ENCODE measurements at regions not wholly inside any gene's neighbourhood (a gene's known extent, or its start where the extent isn't known, plus 50 kb on each side); places are given as distances from the start of the nearest gene placed in this dataset.

DNA sequence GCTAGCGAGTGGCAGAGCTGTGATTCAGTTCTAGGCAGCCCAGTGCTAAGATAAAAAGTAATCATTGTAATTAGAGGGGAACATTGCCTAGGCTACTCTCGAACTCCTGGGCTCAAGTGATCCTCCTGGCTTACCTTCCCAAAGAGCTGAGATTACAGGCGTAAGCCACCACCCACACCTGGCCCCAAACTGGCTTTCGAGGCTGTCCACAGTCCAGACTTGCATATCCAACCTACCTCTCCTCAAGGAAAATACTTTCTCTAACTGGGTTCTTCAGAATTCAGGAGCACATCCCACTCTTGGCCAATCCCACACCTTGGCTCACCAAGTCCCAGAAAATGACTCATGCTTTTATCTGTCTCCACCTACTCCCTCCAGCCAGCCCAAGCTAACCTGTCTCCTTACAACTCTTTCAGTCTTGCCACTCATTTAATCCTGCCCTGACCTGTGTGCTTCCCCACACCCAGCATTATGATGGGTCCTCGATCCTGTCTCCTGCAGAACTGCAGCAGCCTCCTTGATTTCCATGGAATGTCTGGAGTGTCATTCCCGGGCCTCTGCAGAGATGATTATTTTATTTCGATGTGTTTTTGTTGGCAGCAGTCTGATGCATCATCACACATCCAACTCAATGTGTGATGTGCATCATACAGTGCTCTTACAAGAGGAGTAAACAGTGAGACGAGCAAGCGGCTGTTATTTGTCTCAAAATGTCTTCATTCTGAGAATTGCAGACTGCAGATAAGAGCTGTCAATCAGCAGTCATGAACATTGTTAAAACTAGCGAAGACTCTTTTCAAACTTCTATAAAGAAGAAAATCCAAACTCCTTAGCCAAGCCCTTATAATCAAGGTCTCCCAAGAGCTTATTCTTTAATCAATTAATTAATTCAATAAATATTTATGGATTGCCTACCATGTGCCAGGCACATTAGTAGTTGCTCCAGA lies 167.3 kb downstream of the SEC61B start:
- Histone ChIP-seq H3K18ac (ENCODE audit: low read length) (no peak overlapping the region), H3K79me1 (ENCODE audit: low read depth, low read length) (no peaks in the 10 kb centered on the region), H4K8ac (ENCODE audit: low read depth, low read length) (no peak overlapping the region), H3K4me2 (ENCODE audit: insufficient read depth, low read length, poor library complexity, severe bottlenecking) (no peak overlapping the region), H3K23ac (ENCODE audit: low read depth, low read length, poor library complexity) (no peak overlapping the region), H2BK5ac (ENCODE audit: low read length) (no peak overlapping the region), H3K36me3 (replicated peaks in 1 of 2; ENCODE audit: control insufficient read depth in 2 of 2, insufficient read depth in 2 of 2, low read length in 2 of 2) (no peaks in the 10 kb centered on the region), H2AK5ac (ENCODE audit: low read depth, low read length) (no peak overlapping the region), H3K4ac (ENCODE audit: low read length) (no peak overlapping the region), H3K9ac (ENCODE audit: low read depth, low read length, poor library complexity) (no peak overlapping the region), H3K9me3 (replicated peaks in 1 of 2; ENCODE audit: control insufficient read depth in 2 of 2, insufficient read depth in 1 of 2, low read depth in 1 of 2, low read length in 2 of 2) (no peaks in the 10 kb centered on the region), H2BK120ac (ENCODE audit: low read depth, low read length) (no peak overlapping the region), H2BK15ac (ENCODE audit: low read length) (no peak overlapping the region), H3K14ac (ENCODE audit: low read length) (no peak overlapping the region), H2BK12ac (ENCODE audit: low read length) (no peak overlapping the region), H4K91ac (ENCODE audit: low read depth, low read length, poor library complexity) (no peak overlapping the region), H2AFZ (ENCODE audit: low read length) (no peak overlapping the region), H3K4me1 (ENCODE audit: control insufficient read depth in 2 of 2, insufficient read depth in 1 of 2, low read depth in 1 of 2, low read length in 2 of 2) (peaks cover 3 to 4% of the 10 kb centered on the region in 2 donors), H3K4me3 (ENCODE audit: low read length in 2 of 2) (no peak overlapping the region), H3K27ac (replicated peaks; ENCODE audit: low read length) (no peak overlapping the region), H3K27me3 (ENCODE audit: control insufficient read depth in 3 of 3, insufficient read depth in 3 of 3, low read depth in 1 of 3, low read length in 3 of 3) (peaks cover 0 to 3% (median 0%) of the 10 kb centered on the region in 3 experiments)
- DNase-seq (ENCODE audit: low spot score) = no peak
- WGBS, 2 donors (ENCODE audit: extremely low coverage in 2 of 2, insufficient read length in 2 of 2, insufficient replicate concordance in 1 of 2) = no CpG with 5 or more reads among the region's 10 CpGs

DNA sequence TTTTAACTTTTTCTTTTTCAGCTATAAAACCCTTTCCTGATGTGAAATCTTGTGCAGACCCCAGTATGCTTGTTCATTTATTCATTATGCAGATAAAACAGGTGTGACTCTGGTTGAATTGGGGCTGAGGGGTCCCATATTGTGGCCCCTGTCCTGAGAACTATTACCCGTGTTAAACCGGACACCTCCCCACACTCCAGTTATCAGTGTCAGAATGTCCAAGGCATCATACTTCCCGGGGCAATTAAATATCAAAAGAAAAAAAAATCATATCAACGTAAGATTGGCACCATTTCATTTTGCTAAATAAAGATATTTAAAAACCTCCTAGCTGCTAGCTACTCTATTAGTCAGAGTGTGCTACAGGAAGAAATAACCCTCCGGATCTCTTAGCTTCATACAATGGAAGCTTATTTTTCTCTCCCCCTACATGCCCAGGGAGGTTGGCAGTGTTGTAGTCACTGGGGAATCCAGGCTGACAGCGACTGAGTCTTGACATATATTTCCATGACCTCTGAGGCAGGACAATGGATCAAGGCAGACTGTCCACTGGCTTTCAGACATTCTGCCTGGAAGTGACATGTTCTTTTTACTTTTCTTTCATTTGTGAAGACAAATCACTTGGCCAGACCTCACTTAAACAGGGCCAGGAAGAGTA lies 170.0 kb downstream of the SEC61B start:
- H3K27me3 ChIP-seq (ENCODE audit: control insufficient read depth in 3 of 3, insufficient read depth in 3 of 3, low read depth in 1 of 3, low read length in 3 of 3) = no peaks in the 10 kb centered on the region
- H4K8ac ChIP-seq (ENCODE audit: low read depth, low read length) = no peak overlapping the region
- H3K4me2 ChIP-seq (ENCODE audit: insufficient read depth, low read length, poor library complexity, severe bottlenecking) = no peak overlapping the region
- DNase-seq (ENCODE audit: low spot score) = no peak
- H3K79me1 ChIP-seq (ENCODE audit: low read depth, low read length) = no peaks in the 10 kb centered on the region
- WGBS, 2 donors (ENCODE audit: extremely low coverage in 2 of 2, insufficient read length in 2 of 2, insufficient replicate concordance in 1 of 2) = no CpG with 5 or more reads among the region's 6 CpGs
- no peak overlapping the region for H3K18ac ChIP-seq (ENCODE audit: low read length)
- H3K4me3 ChIP-seq (ENCODE audit: low read length in 2 of 2) = no peak overlapping the region
- no peak overlapping the region for H3K23ac ChIP-seq (ENCODE audit: low read depth, low read length, poor library complexity)
- no peaks in the 10 kb centered on the region for H3K9me3 ChIP-seq (replicated peaks in 1 of 2; ENCODE audit: control insufficient read depth in 2 of 2, insufficient read depth in 1 of 2, low read depth in 1 of 2, low read length in 2 of 2)
- H2BK15ac ChIP-seq (ENCODE audit: low read length) = no peak overlapping the region
- H4K91ac ChIP-seq (ENCODE audit: low read depth, low read length, poor library complexity) = no peak overlapping the region
- H2AFZ ChIP-seq (ENCODE audit: low read length) = no peak overlapping the region
- no peaks in the 10 kb centered on the region for H3K36me3 ChIP-seq (replicated peaks in 1 of 2; ENCODE audit: control insufficient read depth in 2 of 2, insufficient read depth in 2 of 2, low read length in 2 of 2)
- no peak overlapping the region for H3K27ac ChIP-seq (replicated peaks; ENCODE audit: low read length)
- no peak overlapping the region for H3K4ac ChIP-seq (ENCODE audit: low read length)
- H2BK5ac ChIP-seq (ENCODE audit: low read length) = no peak overlapping the region
- H3K14ac ChIP-seq (ENCODE audit: low read length) = no peak overlapping the region
- H2BK120ac ChIP-seq (ENCODE audit: low read depth, low read length) = no peak overlapping the region
- H3K4me1 ChIP-seq (ENCODE audit: control insufficient read depth in 2 of 2, insufficient read depth in 1 of 2, low read depth in 1 of 2, low read length in 2 of 2) = peaks cover 0 to 4% of the 10 kb centered on the region in 2 donors
- H2BK12ac ChIP-seq (ENCODE audit: low read length) = no peak overlapping the region
- no peak overlapping the region for H3K9ac ChIP-seq (ENCODE audit: low read depth, low read length, poor library complexity)
- no peak overlapping the region for H2AK5ac ChIP-seq (ENCODE audit: low read depth, low read length)

DNA sequence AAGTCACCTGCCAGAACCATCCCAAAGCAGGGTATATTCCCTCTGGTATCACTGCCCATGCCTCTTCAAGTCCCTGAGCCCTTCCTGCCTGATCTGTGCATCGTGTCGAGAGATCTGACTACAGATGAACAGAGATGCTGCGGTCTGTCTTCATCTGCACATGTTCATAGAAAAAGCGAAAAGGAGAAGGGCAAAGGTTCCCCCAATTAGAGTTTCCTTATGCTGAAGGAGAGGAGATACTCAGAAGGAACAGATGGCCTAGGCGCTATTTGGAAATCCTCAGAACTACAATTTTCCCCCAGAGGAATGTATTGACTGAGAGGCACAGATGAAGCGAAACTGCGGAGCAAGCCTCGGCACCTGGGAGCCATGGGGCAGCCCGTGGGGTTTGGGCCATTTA lies 170.9 kb downstream of the SEC61B start:
- Histone ChIP-seq H2BK15ac (ENCODE audit: low read length) (no peak overlapping the region), H4K8ac (ENCODE audit: low read depth, low read length) (no peak overlapping the region), H2AK5ac (ENCODE audit: low read depth, low read length) (no peak overlapping the region), H3K27me3 (ENCODE audit: control insufficient read depth in 3 of 3, insufficient read depth in 3 of 3, low read depth in 1 of 3, low read length in 3 of 3) (no peaks in the 10 kb centered on the region), H3K4me1 (ENCODE audit: control insufficient read depth in 2 of 2, insufficient read depth in 1 of 2, low read depth in 1 of 2, low read length in 2 of 2) (peaks cover 0 to 4% of the 10 kb centered on the region in 2 donors), H3K4me2 (ENCODE audit: insufficient read depth, low read length, poor library complexity, severe bottlenecking) (no peak overlapping the region), H3K23ac (ENCODE audit: low read depth, low read length, poor library complexity) (no peak overlapping the region), H3K36me3 (replicated peaks in 1 of 2; ENCODE audit: control insufficient read depth in 2 of 2, insufficient read depth in 2 of 2, low read length in 2 of 2) (no peaks in the 10 kb centered on the region), H3K4ac (ENCODE audit: low read length) (no peak overlapping the region), H2BK120ac (ENCODE audit: low read depth, low read length) (no peak overlapping the region), H3K14ac (ENCODE audit: low read length) (no peak overlapping the region), H3K79me1 (ENCODE audit: low read depth, low read length) (no peaks in the 10 kb centered on the region), H3K9me3 (replicated peaks in 1 of 2; ENCODE audit: control insufficient read depth in 2 of 2, insufficient read depth in 1 of 2, low read depth in 1 of 2, low read length in 2 of 2) (no peaks in the 10 kb centered on the region), H2BK5ac (ENCODE audit: low read length) (no peak overlapping the region), H4K91ac (ENCODE audit: low read depth, low read length, poor library complexity) (no peak overlapping the region), H3K4me3 (ENCODE audit: low read length in 2 of 2) (no peak overlapping the region), H3K9ac (ENCODE audit: low read depth, low read length, poor library complexity) (no peak overlapping the region), H3K27ac (replicated peaks; ENCODE audit: low read length) (no peak overlapping the region), H2BK12ac (ENCODE audit: low read length) (no peak overlapping the region), H3K18ac (ENCODE audit: low read length) (no peak overlapping the region), H2AFZ (ENCODE audit: low read length) (no peak overlapping the region)
- no CpG with 5 or more reads among the region's 9 CpGs for WGBS, 2 donors (ENCODE audit: extremely low coverage in 2 of 2, insufficient read length in 2 of 2, insufficient replicate concordance in 1 of 2)
- DNase-seq (ENCODE audit: low spot score) = no peak

- Histone ChIP-seq H4K91ac (ENCODE audit: low read depth, low read length, poor library complexity) (no peak overlapping the region), H3K4me1 (ENCODE audit: control insufficient read depth in 2 of 2, insufficient read depth in 1 of 2, low read depth in 1 of 2, low read length in 2 of 2) (peaks cover 0 to 4% of the 10 kb centered on the region in 2 donors), H3K4me2 (ENCODE audit: insufficient read depth, low read length, poor library complexity, severe bottlenecking) (no peak overlapping the region), H2AFZ (ENCODE audit: low read length) (no peak overlapping the region), H4K8ac (ENCODE audit: low read depth, low read length) (no peak overlapping the region), H3K9ac (ENCODE audit: low read depth, low read length, poor library complexity) (no peak overlapping the region), H3K4me3 (ENCODE audit: low read length in 2 of 2) (no peak overlapping the region), H3K36me3 (replicated peaks in 1 of 2; ENCODE audit: control insufficient read depth in 2 of 2, insufficient read depth in 2 of 2, low read length in 2 of 2) (no peaks in the 10 kb centered on the region), H3K9me3 (replicated peaks in 1 of 2; ENCODE audit: control insufficient read depth in 2 of 2, insufficient read depth in 1 of 2, low read depth in 1 of 2, low read length in 2 of 2) (no peaks in the 10 kb centered on the region), H3K23ac (ENCODE audit: low read depth, low read length, poor library complexity) (no peak overlapping the region), H3K27me3 (ENCODE audit: control insufficient read depth in 3 of 3, insufficient read depth in 3 of 3, low read depth in 1 of 3, low read length in 3 of 3) (no peaks in the 10 kb centered on the region), H2BK5ac (ENCODE audit: low read length) (no peak overlapping the region), H3K18ac (ENCODE audit: low read length) (no peak overlapping the region), H3K14ac (ENCODE audit: low read length) (no peak overlapping the region), H3K4ac (ENCODE audit: low read length) (no peak overlapping the region), H2BK120ac (ENCODE audit: low read depth, low read length) (no peak overlapping the region), H3K79me1 (ENCODE audit: low read depth, low read length) (no peaks in the 10 kb centered on the region), H2BK15ac (ENCODE audit: low read length) (no peak overlapping the region), H2AK5ac (ENCODE audit: low read depth, low read length) (no peak overlapping the region), H3K27ac (replicated peaks; ENCODE audit: low read length) (no peak overlapping the region), H2BK12ac (ENCODE audit: low read length) (no peak overlapping the region)
- no CpG with 5 or more reads among the region's 3 CpGs for WGBS, 2 donors (ENCODE audit: extremely low coverage in 2 of 2, insufficient read length in 2 of 2, insufficient replicate concordance in 1 of 2)
- DNase-seq (ENCODE audit: low spot score) = no peak
Observed at GRCh38 chr9:99393993-99394392, 171.9 kb downstream of the SEC61B start.

All from neuronal stem cell (in vitro differentiated cells).